Ascending aorta (tissue), 2 donors: ENCODE measurements at regions not wholly inside any gene's neighbourhood (a gene's known extent, or its start where the extent isn't known, plus 50 kb on each side); places are given as distances from the start of the nearest gene placed in this dataset.
"Not testable (repeated sequence)": the region's sequence is repeated elsewhere in the genome, so short reads cannot be mapped to it uniquely, and the experiment has no call there.

ENCODE experiments used
- DNase-seq, 2 donors: peaks; one replicate each; pipeline ENCODE4 v3.0.0-alpha.2; 2019; ENCODE audit warnings: low spot score in 2 of 2
- H3K27ac ChIP-seq, 2 donors: fragments of 200-600 bp; sonication (generic); one replicate each; pipeline ENCODE4 v1.5.1; 2016 to 2017; ENCODE audit warnings: mild to moderate bottlenecking in 1 of 2
- H3K27me3 ChIP-seq: fragments of 200-600 bp; sonication (generic); one replicate; pipeline ENCODE4 v1.5.1; 2017
- H3K36me3 ChIP-seq, 2 donors: fragments of 200-600 bp; sonication (generic); one replicate each; pipeline ENCODE4 v1.5.1; 2016
- H3K4me1 ChIP-seq, 2 donors: fragments of 200-600 bp; sonication (generic); one replicate each; pipeline ENCODE4 v1.5.1; 2016 to 2017; ENCODE audit warnings: mild to moderate bottlenecking in 1 of 2
- H3K4me3 ChIP-seq, 2 donors: fragments of 200-600 bp; sonication (generic); one replicate each; pipeline ENCODE4 v1.5.1; 2016 to 2017; ENCODE audit warnings: mild to moderate bottlenecking in 1 of 2
- H3K9me3 ChIP-seq, 2 donors: fragments of 200-600 bp; sonication (generic); one replicate each; pipeline ENCODE4 v1.5.1; 2016
- CTCF ChIP-seq, 3 experiments: fragments of 200-600 bp in 2 of 3; fragments of 450-650 bp in 1 of 3; sonication (generic) in 2 of 3; IDR thresholded peaks; one replicate each; pipeline ENCODE4 v1.5.1; 2016 to 2019; ENCODE audit warnings: antibody characterized with exemption in 3 of 3, mild to moderate bottlenecking in 1 of 3, moderate library complexity in 1 of 3
- intact Hi-C: fragments of 100-400 bp; cut with DNase I; formaldehyde crosslinking; loops from one replicate; pipeline ENCODE4 v1.15.1; 2023

GRCh38 chr5:135745897-135746500, 88.5 kb upstream of the SLC25A48 start:
- no peak for DNase-seq
- Histone ChIP-seq H3K27me3 (no peaks in the 10 kb centered on the region), H3K4me3 (no peak overlapping the region), H3K27ac (no peak overlapping the region), H3K9me3 (no peaks in the 10 kb centered on the region), H3K36me3 (no peaks in the 10 kb centered on the region), H3K4me1 (no peaks in the 10 kb centered on the region)
- no peak for TF ChIP-seq CTCF (IDR thresholded peaks at IDR 0.05)
- intact Hi-C loops = no loop called here

- Histone ChIP-seq H3K4me3 (no peak overlapping the region), H3K4me1 (no peaks in the 10 kb centered on the region), H3K27ac (no peak overlapping the region), H3K27me3 (no peaks in the 10 kb centered on the region), H3K36me3 (no peaks in the 10 kb centered on the region), H3K9me3 (no peaks in the 10 kb centered on the region)
- intact Hi-C loops = no loop called here
- no peak for TF ChIP-seq CTCF (IDR thresholded peaks at IDR 0.05)
- no peak for DNase-seq
Observed at GRCh38 chr5:135743705-135744411, 90.6 kb upstream of the SLC25A48 start.

- Histone ChIP-seq H3K27me3 (no peaks in the 10 kb centered on the region), H3K4me1 (no peaks in the 10 kb centered on the region), H3K36me3 (no peaks in the 10 kb centered on the region), H3K4me3 (no peak overlapping the region), H3K9me3 (no peaks in the 10 kb centered on the region), H3K27ac (no peak overlapping the region)
- intact Hi-C loops = no loop called here
- no peak for DNase-seq
- TF ChIP-seq CTCF (IDR thresholded peaks at IDR 0.05) = no peak
Observed at GRCh38 chr5:135743181-135743580, 91.3 kb upstream of the SLC25A48 start.

- DNase-seq, H3K36me3 ChIP-seq, H3K27ac ChIP-seq, H3K27me3 ChIP-seq, H3K9me3 ChIP-seq, intact Hi-C loops, H3K4me3 ChIP-seq, H3K4me1 ChIP-seq: not testable (repeated sequence)
Observed at GRCh38 chr5:135742240-135742639, 92.2 kb upstream of the SLC25A48 start.

- no peak overlapping the region for H3K4me3 ChIP-seq
- no peaks in the 10 kb centered on the region for H3K4me1 ChIP-seq
- TF ChIP-seq CTCF (IDR thresholded peaks at IDR 0.05) = no peak
- DNase-seq = no peak
- H3K36me3 ChIP-seq = no peaks in the 10 kb centered on the region
- intact Hi-C loops = no loop called here
- no peaks in the 10 kb centered on the region for H3K27me3 ChIP-seq
- H3K9me3 ChIP-seq = no peaks in the 10 kb centered on the region
- H3K27ac ChIP-seq = no peak overlapping the region
Observed at GRCh38 chr5:135741040-135741439, 93.4 kb upstream of the SLC25A48 start.

GRCh38 chr5:135740475-135740874, 94.0 kb upstream of the SLC25A48 start:
- intact Hi-C loops = no loop called here

More at GRCh38 chr5:135740475-135740874, 94.0 kb upstream of the SLC25A48 start:
- DNase-seq = no peak
- TF ChIP-seq CTCF (IDR thresholded peaks at IDR 0.05) = no peak
- no peaks in the 10 kb centered on the region for H3K27me3 ChIP-seq
- H3K4me1 ChIP-seq = no peaks in the 10 kb centered on the region
- no peaks in the 10 kb centered on the region for H3K9me3 ChIP-seq
- no peak overlapping the region for H3K4me3 ChIP-seq
- no peak overlapping the region for H3K27ac ChIP-seq
- no peaks in the 10 kb centered on the region for H3K36me3 ChIP-seq
